MM.1S (cell line): ENCODE measurements at regions not wholly inside any gene's neighbourhood (a gene's known extent, or its start where the extent isn't known, plus 50 kb on each side); places are given as distances from the start of the nearest gene placed in this dataset.

Experiments
- CTCF ChIP-seq: fragments of 300-600 bp; sonication (generic); IDR thresholded peaks from 2 replicates; pipeline ENCODE4 v1.5.1; 2016; ENCODE audit warnings: antibody characterized with exemption, low read length, mixed read lengths
- EZH2 ChIP-seq: fragments of 300-600 bp; sonication (generic); optimal IDR thresholded peaks from 2 replicates; pipeline ENCODE3; 2017; ENCODE audit warnings: low read depth, mild to moderate bottlenecking, antibody characterized with exemption, low read length, mixed read lengths
- EZH2phosphoT487 ChIP-seq: fragments of 300-600 bp; sonication (generic); IDR thresholded peaks from 2 replicates; pipeline ENCODE4 v1.6.1; 2018; ENCODE audit warnings: antibody characterized with exemption, low read length

- TF ChIP-seq EZH2 (no peak), CTCF (no peak), EZH2phosphoT487 (no peak)
Measured at GRCh38 chr11:76276046-76276780, 69.9 kb upstream of the WNT11 start.
